ENCODE measurements at regions not wholly inside any gene's neighbourhood (a gene's known extent, or its start where the extent isn't known, plus 50 kb on each side); places are given as distances from the start of the nearest gene placed in this dataset.

- TF ChIP-seq, protein P1, sequence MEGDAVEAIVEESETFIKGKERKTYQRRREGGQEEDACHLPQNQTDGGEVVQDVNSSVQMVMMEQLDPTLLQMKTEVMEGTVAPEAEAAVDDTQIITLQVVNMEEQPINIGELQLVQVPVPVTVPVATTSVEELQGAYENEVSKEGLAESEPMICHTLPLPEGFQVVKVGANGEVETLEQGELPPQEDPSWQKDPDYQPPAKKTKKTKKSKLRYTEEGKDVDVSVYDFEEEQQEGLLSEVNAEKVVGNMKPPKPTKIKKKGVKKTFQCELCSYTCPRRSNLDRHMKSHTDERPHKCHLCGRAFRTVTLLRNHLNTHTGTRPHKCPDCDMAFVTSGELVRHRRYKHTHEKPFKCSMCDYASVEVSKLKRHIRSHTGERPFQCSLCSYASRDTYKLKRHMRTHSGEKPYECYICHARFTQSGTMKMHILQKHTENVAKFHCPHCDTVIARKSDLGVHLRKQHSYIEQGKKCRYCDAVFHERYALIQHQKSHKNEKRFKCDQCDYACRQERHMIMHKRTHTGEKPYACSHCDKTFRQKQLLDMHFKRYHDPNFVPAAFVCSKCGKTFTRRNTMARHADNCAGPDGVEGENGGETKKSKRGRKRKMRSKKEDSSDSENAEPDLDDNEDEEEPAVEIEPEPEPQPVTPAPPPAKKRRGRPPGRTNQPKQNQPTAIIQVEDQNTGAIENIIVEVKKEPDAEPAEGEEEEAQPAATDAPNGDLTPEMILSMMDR (IDR thresholded peaks at IDR 0.05) = no peak
- no peak for TF ChIP-seq FOXP1 (CRISPR knock-in tag; IDR thresholded peaks at IDR 0.05; ENCODE audit: borderline replicate concordance)
- no peak for TF ChIP-seq KAT7 (CRISPR knock-in tag; IDR thresholded peaks at IDR 0.05; ENCODE audit: borderline replicate concordance)
- TF ChIP-seq CREM (CRISPR knock-in tag; IDR thresholded peaks at IDR 0.05) = no peak
- TF ChIP-seq ZNF671 (CRISPR knock-in tag; IDR thresholded peaks at IDR 0.05) = no peak
- no peak for TF ChIP-seq ZMAT4 (CRISPR knock-in tag; IDR thresholded peaks at IDR 0.05)
Measured at GRCh38 chr10:118407026-118407425, 64.9 kb upstream of the FAM204A start.
